ENCODE measurements at regions not wholly inside any gene's neighbourhood (a gene's known extent, or its start where the extent isn't known, plus 50 kb on each side); places are given as distances from the start of the nearest gene placed in this dataset.
A peak's percentile ranks its signal among the peaks of the same experiment; 100 is the strongest.
"Not testable (repeated sequence)": the region's sequence is repeated elsewhere in the genome, so short reads cannot be mapped to it uniquely, and the experiment has no call there.

- H3K27me3 ChIP-seq: no peaks in the 10 kb centered on the region
- no peaks in the 10 kb centered on the region for H3K36me3 ChIP-seq
- DNase-seq: no peak
- H3K4me3 ChIP-seq: no peak overlapping the region
- H3K9me3 ChIP-seq: no peaks in the 10 kb centered on the region
Measured at GRCh38 chr12:25670076-25671055, 117.3 kb upstream of the LMNTD1 start.

GRCh38 chr12:25675808-25676207, 122.7 kb upstream of the LMNTD1 start:
- no peak for DNase-seq
- Histone ChIP-seq H3K9me3 (no peaks in the 10 kb centered on the region), H3K27me3 (no peaks in the 10 kb centered on the region), H3K4me3 (no peak overlapping the region), H3K36me3 (no peaks in the 10 kb centered on the region)

- Histone ChIP-seq H3K4me3 (no peak overlapping the region), H3K36me3 (no peaks in the 10 kb centered on the region)
- no peak for DNase-seq
Measured at GRCh38 chr12:25677232-25677937, 124.3 kb upstream of the LMNTD1 start.

GRCh38 chr12:25681580-25681979, 128.5 kb upstream of the LMNTD1 start:
- H3K4me3 ChIP-seq: no peak overlapping the region
- no peak for DNase-seq
- H3K27me3 ChIP-seq: no peaks in the 10 kb centered on the region
- no peaks in the 10 kb centered on the region for H3K36me3 ChIP-seq
- H3K9me3 ChIP-seq: no peaks in the 10 kb centered on the region

More at GRCh38 chr12:25677232-25677937, 124.3 kb upstream of the LMNTD1 start:
- Histone ChIP-seq H3K9me3 (no peaks in the 10 kb centered on the region), H3K27me3 (no peaks in the 10 kb centered on the region)

- Histone ChIP-seq H3K9me3 (no peaks in the 10 kb centered on the region), H3K27me3 (no peaks in the 10 kb centered on the region), H3K4me3 (no peak overlapping the region), H3K36me3 (no peaks in the 10 kb centered on the region)
- no peak for DNase-seq
Measured at GRCh38 chr12:25682421-25682820, 129.3 kb upstream of the LMNTD1 start.

- no peaks in the 10 kb centered on the region for H3K27me3 ChIP-seq
- no peak overlapping the region for H3K4me3 ChIP-seq
- no peaks in the 10 kb centered on the region for H3K9me3 ChIP-seq
- no peak for DNase-seq
- no peaks in the 10 kb centered on the region for H3K36me3 ChIP-seq
Measured at GRCh38 chr12:25684070-25684469, 131.0 kb upstream of the LMNTD1 start.

GRCh38 chr12:25686351-25686750, 133.3 kb upstream of the LMNTD1 start:
- Histone ChIP-seq H3K4me3 (no peak overlapping the region), H3K9me3 (no peaks in the 10 kb centered on the region), H3K27me3 (no peaks in the 10 kb centered on the region), H3K36me3 (no peaks in the 10 kb centered on the region)
- DNase-seq: no peak

- Histone ChIP-seq H3K36me3 (no peaks in the 10 kb centered on the region), H3K9me3 (no peaks in the 10 kb centered on the region), H3K27me3 (no peaks in the 10 kb centered on the region), H3K4me3 (no peak overlapping the region)
- DNase-seq: no peak
Measured at GRCh38 chr12:25687226-25687625, 134.1 kb upstream of the LMNTD1 start.

- not testable (repeated sequence) for H3K4me3 ChIP-seq, H3K9me3 ChIP-seq, DNase-seq, H3K27me3 ChIP-seq, H3K36me3 ChIP-seq
Measured at GRCh38 chr12:25688851-25689250, 135.8 kb upstream of the LMNTD1 start.

- DNase-seq: no peak
Measured at GRCh38 chr12:25689996-25690501, 137.0 kb upstream of the LMNTD1 start.

GRCh38 chr12:25690996-25691864, 138.1 kb upstream of the LMNTD1 start:
- Histone ChIP-seq H3K36me3 (no peaks in the 10 kb centered on the region), H3K27me3 (no peaks in the 10 kb centered on the region), H3K4me3 (no peak overlapping the region), H3K9me3 (no peaks in the 10 kb centered on the region)
- no peak for DNase-seq

More at GRCh38 chr12:25689996-25690501, 137.0 kb upstream of the LMNTD1 start:
- H3K9me3 ChIP-seq: no peaks in the 10 kb centered on the region
- no peaks in the 10 kb centered on the region for H3K27me3 ChIP-seq
- no peak overlapping the region for H3K4me3 ChIP-seq
- H3K36me3 ChIP-seq: no peaks in the 10 kb centered on the region

GRCh38 chr12:25691865-25692114, 138.7 kb upstream of the LMNTD1 start:
- DNase-seq: no peak
- Histone ChIP-seq H3K36me3 (no peaks in the 10 kb centered on the region), H3K4me3 (no peak overlapping the region), H3K27me3 (no peaks in the 10 kb centered on the region), H3K9me3 (no peaks in the 10 kb centered on the region)

- Histone ChIP-seq H3K9me3 (no peaks in the 10 kb centered on the region), H3K4me3 (no peak overlapping the region), H3K27me3 (no peaks in the 10 kb centered on the region), H3K36me3 (no peaks in the 10 kb centered on the region)
- DNase-seq: no peak
Measured at GRCh38 chr12:25692115-25693035, 139.3 kb upstream of the LMNTD1 start.

GRCh38 chr12:25694072-25694471, 141.0 kb upstream of the LMNTD1 start:
- Histone ChIP-seq H3K36me3 (no peaks in the 10 kb centered on the region), H3K27me3 (no peaks in the 10 kb centered on the region), H3K9me3 (no peaks in the 10 kb centered on the region), H3K4me3 (no peak overlapping the region)
- peak; percentile 20 for DNase-seq

GRCh38 chr12:25695574-25695973, 142.5 kb upstream of the LMNTD1 start:
- no peak for DNase-seq
- no peak overlapping the region for H3K4me3 ChIP-seq
- H3K27me3 ChIP-seq: no peaks in the 10 kb centered on the region
- no peaks in the 10 kb centered on the region for H3K36me3 ChIP-seq
- no peaks in the 10 kb centered on the region for H3K9me3 ChIP-seq

- H3K9me3 ChIP-seq: no peaks in the 10 kb centered on the region
- DNase-seq: no peak
- H3K4me3 ChIP-seq: no peak overlapping the region
- H3K36me3 ChIP-seq: no peaks in the 10 kb centered on the region
- no peaks in the 10 kb centered on the region for H3K27me3 ChIP-seq
Measured at GRCh38 chr12:25698772-25699171, 145.7 kb upstream of the LMNTD1 start.
